Retinal pigment epithelial cell (primary cell): ENCODE measurements at regions not wholly inside any gene's neighbourhood (a gene's known extent, or its start where the extent isn't known, plus 50 kb on each side); places are given as distances from the start of the nearest gene placed in this dataset.

Source experiments
- DNase-seq: peaks from one replicate; pipeline ENCODE4 v3.0.0-alpha.2; 2010; ENCODE audit warnings: low read depth
- H3K4me3 ChIP-seq: 2 replicates; pipeline ENCODE4 v1.5.1; 2011; ENCODE audit warnings: mild to moderate bottlenecking, low read length, control low read depth, moderate library complexity
- CTCF ChIP-seq: conservative IDR thresholded peaks from 2 replicates; pipeline ENCODE4 v1.5.1; 2011; ENCODE audit warnings: low read depth, low read length, control low read depth, inconsistent platforms

- DNase-seq: no peak
- no peak overlapping the region for H3K4me3 ChIP-seq
- no peak for TF ChIP-seq CTCF
Observed at GRCh38 chr18:53952700-53953099, 271.8 kb downstream of the MBD2 start.

- TF ChIP-seq CTCF: no peak
- H3K4me3 ChIP-seq: no peak overlapping the region
- DNase-seq: no peak
Observed at GRCh38 chr18:53950545-53950944, 273.9 kb downstream of the MBD2 start.

- TF ChIP-seq CTCF: no peak
- no peak for DNase-seq
- no peak overlapping the region for H3K4me3 ChIP-seq
Observed at GRCh38 chr18:53948991-53949390, 275.5 kb downstream of the MBD2 start.

GRCh38 chr18:53947092-53947640, 277.3 kb downstream of the MBD2 start:
- DNase-seq: no peak
- H3K4me3 ChIP-seq: no peak overlapping the region
- TF ChIP-seq CTCF: no peak

- no peak overlapping the region for H3K4me3 ChIP-seq
- DNase-seq: no peak
- TF ChIP-seq CTCF: no peak
Observed at GRCh38 chr18:53946594-53946993, 277.9 kb downstream of the MBD2 start.

- H3K4me3 ChIP-seq: no peak overlapping the region
- no peak for DNase-seq
- no peak for TF ChIP-seq CTCF
Observed at GRCh38 chr18:53944721-53945120, 279.7 kb downstream of the MBD2 start.

GRCh38 chr18:53943326-53943860, 281.1 kb downstream of the MBD2 start:
- no peak overlapping the region for H3K4me3 ChIP-seq
- DNase-seq: no peak
- no peak for TF ChIP-seq CTCF
